ENCODE measurements at regions not wholly inside any gene's neighbourhood (a gene's known extent, or its start where the extent isn't known, plus 50 kb on each side); places are given as distances from the start of the nearest gene placed in this dataset.

DNA sequence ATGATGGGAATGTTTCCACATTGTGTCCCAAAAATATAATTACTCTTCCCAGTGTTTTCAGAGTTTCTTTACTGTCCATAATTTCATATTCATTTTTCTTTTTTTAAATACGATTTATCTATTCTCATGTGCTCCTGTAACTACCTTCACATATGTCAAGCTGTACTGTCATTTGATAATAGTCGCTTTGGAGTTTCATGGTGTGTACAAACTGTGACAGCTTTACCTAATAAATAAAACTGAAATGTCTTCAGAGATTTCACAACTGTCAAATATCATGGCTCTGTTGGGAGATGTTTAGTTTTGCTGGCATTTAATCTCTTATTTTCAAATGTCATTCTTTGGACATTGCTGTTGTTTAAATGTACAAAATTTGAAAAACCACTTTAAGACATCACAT is 450.2 kb downstream of the TLL1 start:
- H3K36me3 ChIP-seq (ENCODE audit: control insufficient read depth, insufficient read depth, low read length): no peaks in the 10 kb centered on the region
- no peak overlapping the region for H3K4me3 Mint-ChIP-seq
- H3K36me3 Mint-ChIP-seq (ENCODE audit: low read depth): no peaks in the 10 kb centered on the region
- H3K27ac ChIP-seq (ENCODE audit: low read depth, low read length): no peak overlapping the region
- H3K27me3 ChIP-seq (ENCODE audit: control insufficient read depth, insufficient read depth, low read length, poor library complexity, severe bottlenecking): no peaks in the 10 kb centered on the region
- no peak overlapping the region for H3K27ac Mint-ChIP-seq
- H3K9me3 ChIP-seq (ENCODE audit: control insufficient read depth, low read length): no peaks in the 10 kb centered on the region
- no peak for DNase-seq
- H3K4me3 ChIP-seq (ENCODE audit: low read length): no peak overlapping the region
- H3K9me3 Mint-ChIP-seq: no peaks in the 10 kb centered on the region
- WGBS, 2 experiments (ENCODE audit: insufficient coverage in 1 of 2, insufficient read length in 1 of 2): 90 to 95% methylated on average over 2 of the region's 2 CpGs
- H3K9ac ChIP-seq (ENCODE audit: extremely low read depth, low read length, poor library complexity, severe bottlenecking): no peak overlapping the region
- H3K27me3 Mint-ChIP-seq (ENCODE audit: insufficient read depth): no peaks in the 10 kb centered on the region
- TF ChIP-seq, protein P1, sequence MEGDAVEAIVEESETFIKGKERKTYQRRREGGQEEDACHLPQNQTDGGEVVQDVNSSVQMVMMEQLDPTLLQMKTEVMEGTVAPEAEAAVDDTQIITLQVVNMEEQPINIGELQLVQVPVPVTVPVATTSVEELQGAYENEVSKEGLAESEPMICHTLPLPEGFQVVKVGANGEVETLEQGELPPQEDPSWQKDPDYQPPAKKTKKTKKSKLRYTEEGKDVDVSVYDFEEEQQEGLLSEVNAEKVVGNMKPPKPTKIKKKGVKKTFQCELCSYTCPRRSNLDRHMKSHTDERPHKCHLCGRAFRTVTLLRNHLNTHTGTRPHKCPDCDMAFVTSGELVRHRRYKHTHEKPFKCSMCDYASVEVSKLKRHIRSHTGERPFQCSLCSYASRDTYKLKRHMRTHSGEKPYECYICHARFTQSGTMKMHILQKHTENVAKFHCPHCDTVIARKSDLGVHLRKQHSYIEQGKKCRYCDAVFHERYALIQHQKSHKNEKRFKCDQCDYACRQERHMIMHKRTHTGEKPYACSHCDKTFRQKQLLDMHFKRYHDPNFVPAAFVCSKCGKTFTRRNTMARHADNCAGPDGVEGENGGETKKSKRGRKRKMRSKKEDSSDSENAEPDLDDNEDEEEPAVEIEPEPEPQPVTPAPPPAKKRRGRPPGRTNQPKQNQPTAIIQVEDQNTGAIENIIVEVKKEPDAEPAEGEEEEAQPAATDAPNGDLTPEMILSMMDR (conservative IDR thresholded peaks at IDR 0.05): no peak
- H3K4me1 Mint-ChIP-seq: peaks cover 2% of the 10 kb centered on the region
- no peaks in the 10 kb centered on the region for H3K4me1 ChIP-seq (ENCODE audit: control insufficient read depth, insufficient read depth, low read length)

DNA sequence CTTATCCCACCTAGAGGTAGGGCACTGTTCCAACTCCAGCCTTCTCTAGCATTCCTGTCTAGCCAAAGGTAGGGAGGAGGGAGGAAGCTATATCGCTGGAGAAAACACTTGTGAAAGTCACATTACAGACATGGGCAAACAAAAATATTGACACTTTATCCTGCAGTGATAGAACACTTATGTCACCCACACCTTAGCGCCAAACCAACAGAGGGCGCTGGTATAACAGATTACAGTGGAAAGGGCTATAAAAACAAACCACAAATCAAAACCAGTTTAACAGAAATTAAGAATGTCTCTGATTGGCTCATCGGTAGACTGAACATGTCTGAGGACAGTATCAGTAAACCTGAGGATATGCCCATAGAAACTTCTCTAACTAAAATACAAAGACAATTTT is 451.3 kb downstream of the TLL1 start:
- H3K36me3 ChIP-seq (ENCODE audit: control insufficient read depth, insufficient read depth, low read length): no peaks in the 10 kb centered on the region
- H3K9me3 ChIP-seq (ENCODE audit: control insufficient read depth, low read length): no peaks in the 10 kb centered on the region
- TF ChIP-seq, protein P1 (conservative IDR thresholded peaks at IDR 0.05): peak; percentile 86
- no peak overlapping the region for H3K4me3 ChIP-seq (ENCODE audit: low read length)
- H3K27me3 ChIP-seq (ENCODE audit: control insufficient read depth, insufficient read depth, low read length, poor library complexity, severe bottlenecking): no peaks in the 10 kb centered on the region
- H3K27ac ChIP-seq (ENCODE audit: low read depth, low read length): no peak overlapping the region
- no peak overlapping the region for H3K9ac ChIP-seq (ENCODE audit: extremely low read depth, low read length, poor library complexity, severe bottlenecking)
- Mint-ChIP-seq H3K9me3 (no peaks in the 10 kb centered on the region), H3K27ac (no peak overlapping the region), H3K4me3 (no peak overlapping the region), H3K27me3 (ENCODE audit: insufficient read depth) (no peaks in the 10 kb centered on the region), H3K36me3 (ENCODE audit: low read depth) (no peaks in the 10 kb centered on the region), H3K4me1 (peaks cover 2% of the 10 kb centered on the region)
- H3K4me1 ChIP-seq (ENCODE audit: control insufficient read depth, insufficient read depth, low read length): no peaks in the 10 kb centered on the region
- peak; percentile 81 for DNase-seq
- 46 to 60% methylated on average over 1 to 4 of the region's 4 CpGs for WGBS, 2 experiments (ENCODE audit: insufficient coverage in 1 of 2, insufficient read length in 1 of 2)

DNA sequence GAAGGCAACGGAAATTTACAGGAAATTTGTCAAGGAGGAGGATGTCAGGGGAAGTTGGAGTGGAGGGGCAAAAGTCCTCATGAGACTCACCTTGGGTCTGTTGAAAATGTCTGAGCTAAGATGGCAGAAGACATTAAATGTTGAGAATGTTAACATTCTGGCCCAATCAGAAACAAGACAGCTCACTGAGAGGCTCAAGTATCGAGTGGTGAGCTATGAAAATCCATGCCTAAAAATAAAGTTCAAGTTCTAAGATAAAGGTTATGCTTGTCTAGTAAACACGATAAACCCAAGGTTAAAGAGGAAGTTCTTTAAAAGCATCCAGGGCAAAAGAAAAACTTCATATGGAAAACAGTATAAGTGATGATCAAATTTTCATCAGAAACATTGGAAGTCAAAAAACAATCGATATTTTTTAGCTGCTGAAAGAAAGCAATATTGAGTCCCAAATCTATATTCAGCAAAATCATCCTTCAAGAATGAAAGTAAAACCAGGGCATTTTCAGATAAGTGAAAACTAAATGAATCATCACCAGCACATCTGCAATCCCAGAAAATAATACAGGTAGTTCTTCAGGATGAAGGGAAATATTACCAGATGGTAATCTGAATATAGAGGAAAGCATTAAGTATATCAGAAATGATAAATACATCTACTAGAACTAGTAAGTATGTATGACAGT is 462.4 kb downstream of the TLL1 start:
- H3K27me3 ChIP-seq (ENCODE audit: control insufficient read depth, insufficient read depth, low read length, poor library complexity, severe bottlenecking): no peaks in the 10 kb centered on the region
- no peaks in the 10 kb centered on the region for H3K27me3 Mint-ChIP-seq (ENCODE audit: insufficient read depth)
- peaks cover 11% of the 10 kb centered on the region for H3K4me1 Mint-ChIP-seq
- H3K27ac ChIP-seq (ENCODE audit: low read depth, low read length): no peak overlapping the region
- no peaks in the 10 kb centered on the region for H3K9me3 ChIP-seq (ENCODE audit: control insufficient read depth, low read length)
- no peak for DNase-seq
- peaks cover 3% of the 10 kb centered on the region for H3K4me1 ChIP-seq (ENCODE audit: control insufficient read depth, insufficient read depth, low read length)
- H3K27ac Mint-ChIP-seq: no peak overlapping the region
- H3K4me3 ChIP-seq (ENCODE audit: low read length): no peak overlapping the region
- H3K9ac ChIP-seq (ENCODE audit: extremely low read depth, low read length, poor library complexity, severe bottlenecking): no peak overlapping the region
- TF ChIP-seq, protein P1 (conservative IDR thresholded peaks at IDR 0.05): no peak
- H3K36me3 Mint-ChIP-seq (ENCODE audit: low read depth): no peaks in the 10 kb centered on the region
- WGBS, 2 experiments (ENCODE audit: insufficient coverage in 1 of 2, insufficient read length in 1 of 2): 92 to 97% methylated on average over 4 of the region's 4 CpGs
- no peaks in the 10 kb centered on the region for H3K36me3 ChIP-seq (ENCODE audit: control insufficient read depth, insufficient read depth, low read length)
- no peak overlapping the region for H3K4me3 Mint-ChIP-seq
- H3K9me3 Mint-ChIP-seq: peaks cover 9% of the 10 kb centered on the region

Data from endodermal cell (in vitro differentiated cells).